IPS DF 4.7 (cell line): ENCODE measurements at regions not wholly inside any gene's neighbourhood (a gene's known extent, or its start where the extent isn't known, plus 50 kb on each side); places are given as distances from the start of the nearest gene placed in this dataset.
"Not testable (repeated sequence)": the region's sequence is repeated elsewhere in the genome, so short reads cannot be mapped to it uniquely, and the experiment has no call there.

Experiments
- DNase-seq: peaks from one replicate; pipeline ENCODE4 v3.0.0-alpha.2; 2013; ENCODE audit warnings: low spot score; ENCODE audit errors: extremely low read depth

- no peak for DNase-seq
Measured at GRCh38 chr2:83461135-83461534, 997.9 kb downstream of the SUCLG1 start.

- DNase-seq = no peak
Measured at GRCh38 chr2:83459456-83459855, 999.6 kb downstream of the SUCLG1 start.

- DNase-seq = no peak
Measured at GRCh38 chr2:83435989-83436388, 1023.1 kb downstream of the SUCLG1 start.

GRCh38 chr2:83420993-83421392, 1038.1 kb downstream of the SUCLG1 start:
- DNase-seq = no peak

GRCh38 chr2:83394134-83394904, 1064.8 kb downstream of the SUCLG1 start:
- DNase-seq = no peak

- DNase-seq = no peak
Measured at GRCh38 chr2:83388804-83389203, 1070.3 kb downstream of the SUCLG1 start.

GRCh38 chr2:83386549-83386948, 1072.5 kb downstream of the SUCLG1 start:
- no peak for DNase-seq

- DNase-seq = no peak
Measured at GRCh38 chr2:83378921-83379320, 1080.2 kb downstream of the SUCLG1 start.

GRCh38 chr2:83376731-83377130, 1082.3 kb downstream of the SUCLG1 start:
- DNase-seq = no peak

GRCh38 chr2:83370419-83370762, 1088.7 kb downstream of the SUCLG1 start:
- no peak for DNase-seq

- DNase-seq = no peak
Measured at GRCh38 chr2:83369601-83370418, 1089.3 kb downstream of the SUCLG1 start.

- DNase-seq = no peak
Measured at GRCh38 chr2:83368916-83369315, 1090.2 kb downstream of the SUCLG1 start.

- no peak for DNase-seq
Measured at GRCh38 chr2:83368461-83368860, 1090.6 kb downstream of the SUCLG1 start.

- DNase-seq = no peak
Measured at GRCh38 chr2:83365476-83365875, 1093.6 kb downstream of the SUCLG1 start.

GRCh38 chr2:83364264-83364663, 1094.8 kb downstream of the SUCLG1 start:
- DNase-seq = no peak

GRCh38 chr2:83363138-83363537, 1095.9 kb downstream of the SUCLG1 start:
- DNase-seq = not testable (repeated sequence)

- no peak for DNase-seq
Measured at GRCh38 chr2:83359336-83359735, 1099.7 kb downstream of the SUCLG1 start.

GRCh38 chr2:83342860-83343329, 1116.2 kb downstream of the SUCLG1 start:
- no peak for DNase-seq

- DNase-seq = no peak
Measured at GRCh38 chr2:83340424-83340823, 1118.7 kb downstream of the SUCLG1 start.

- DNase-seq = not testable (repeated sequence)
Measured at GRCh38 chr2:83339942-83340341, 1119.1 kb downstream of the SUCLG1 start.

GRCh38 chr2:83331810-83332209, 1127.3 kb downstream of the SUCLG1 start:
- no peak for DNase-seq

GRCh38 chr2:83323038-83323437, 1136.0 kb downstream of the SUCLG1 start:
- DNase-seq = no peak

GRCh38 chr2:83320053-83320452, 1139.0 kb downstream of the SUCLG1 start:
- DNase-seq = no peak
